ENCODE measurements at regions not wholly inside any gene's neighbourhood (a gene's known extent, or its start where the extent isn't known, plus 50 kb on each side); places are given as distances from the start of the nearest gene placed in this dataset.

- H3K4me3 Mint-ChIP-seq = no peak overlapping the region
- intact Hi-C loops (cut with micrococcal nuclease) = no loop called here
- H3K27me3 Mint-ChIP-seq = no peaks in the 10 kb centered on the region
These were observed 225.7 kb downstream of the TOMM20 start for GRCh38 chr1:234902774-234903547.

More at GRCh38 chr1:234902774-234903547, 225.7 kb downstream of the TOMM20 start:
- H3K79me2 ChIP-seq (ENCODE audit: control insufficient read depth, insufficient read depth, low read length) = no peaks in the 10 kb centered on the region
- CTCF ChIA-PET = no interaction called here
- H3K4me1 ChIP-seq (ENCODE audit: control insufficient read depth in 2 of 2, insufficient read depth in 2 of 2, low read length in 2 of 2) = no peaks in the 10 kb centered on the region
- POLR2A ChIA-PET = no interaction called here
- H3K9me3 ChIP-seq (ENCODE audit: control extremely low read depth in 1 of 3, control insufficient read depth in 2 of 3, insufficient read depth in 1 of 3, low read length in 2 of 3) = no peaks in the 10 kb centered on the region
- H3K36me3 ChIP-seq (replicated peaks in 1 of 2; ENCODE audit: control extremely low read depth in 1 of 2, control insufficient read depth in 1 of 2, extremely low read depth in 1 of 2, insufficient read depth in 2 of 2, low read length in 1 of 2) = no peaks in the 10 kb centered on the region
- H3K27ac Mint-ChIP-seq = no peak overlapping the region
- H3K9ac ChIP-seq (ENCODE audit: low read length) = no peak overlapping the region
- H3K4me1 Mint-ChIP-seq = no peaks in the 10 kb centered on the region
- WGBS (ENCODE audit: insufficient coverage) = 88% methylated on average over 4 of the region's 7 CpGs
- no peak overlapping the region for H2AFZ ChIP-seq (ENCODE audit: insufficient read depth, low read depth, low read length, poor library complexity, severe bottlenecking)
- DNase-seq = no peak
- H3K4me3 ChIP-seq (ENCODE audit: control extremely low read depth in 1 of 5, extremely low read depth in 1 of 5, insufficient read depth in 1 of 5, low read depth in 2 of 5, low read length in 4 of 5) = no peak overlapping the region
- H3K27ac ChIP-seq (ENCODE audit: low read length in 2 of 2) = no peak overlapping the region
- TF ChIP-seq CTCF (IDR thresholded peaks at IDR 0.05) (no peak), EZH2 (IDR thresholded peaks at IDR 0.05; ENCODE audit: borderline replicate concordance, insufficient read depth, low read depth, low read length, poor library complexity, severe bottlenecking) (no peak)
- no peaks in the 10 kb centered on the region for H3K9me3 Mint-ChIP-seq (ENCODE audit: insufficient read depth)
- no peaks in the 10 kb centered on the region for H4K20me1 ChIP-seq (ENCODE audit: control insufficient read depth, insufficient read depth, low read length, poor library complexity, severe bottlenecking)
- no peaks in the 10 kb centered on the region for H3K27me3 ChIP-seq (replicated peaks in 1 of 4; ENCODE audit: control extremely low read depth in 1 of 4, control insufficient read depth in 3 of 4, insufficient read depth in 4 of 4, low read length in 3 of 4)
- H3K4me2 ChIP-seq (replicated peaks; ENCODE audit: low read depth, low read length, poor library complexity, severe bottlenecking) = no peak overlapping the region
- ATAC-seq (ENCODE audit: low read depth) = no peak
